ENCODE measurements at regions not wholly inside any gene's neighbourhood (a gene's known extent, or its start where the extent isn't known, plus 50 kb on each side); places are given as distances from the start of the nearest gene placed in this dataset.
A peak's percentile ranks its signal among the peaks of the same experiment; 100 is the strongest.

- DNase-seq (ENCODE audit: low read depth, low spot score), result peak; percentile 34
- Histone ChIP-seq H3K27ac (ENCODE audit: low read depth, low read length) (no peak overlapping the region), H3K9me3 (ENCODE audit: control insufficient read depth, insufficient read depth, low read length) (no peaks in the 10 kb centered on the region; the same call in 1 of the 2 replicates), H3K27me3 (ENCODE audit: control insufficient read depth, insufficient read depth, low read length) (no peaks in the 10 kb centered on the region), H3K4me3 (ENCODE audit: low read depth, low read length) (no peak overlapping the region)
- TF ChIP-seq, protein P1, sequence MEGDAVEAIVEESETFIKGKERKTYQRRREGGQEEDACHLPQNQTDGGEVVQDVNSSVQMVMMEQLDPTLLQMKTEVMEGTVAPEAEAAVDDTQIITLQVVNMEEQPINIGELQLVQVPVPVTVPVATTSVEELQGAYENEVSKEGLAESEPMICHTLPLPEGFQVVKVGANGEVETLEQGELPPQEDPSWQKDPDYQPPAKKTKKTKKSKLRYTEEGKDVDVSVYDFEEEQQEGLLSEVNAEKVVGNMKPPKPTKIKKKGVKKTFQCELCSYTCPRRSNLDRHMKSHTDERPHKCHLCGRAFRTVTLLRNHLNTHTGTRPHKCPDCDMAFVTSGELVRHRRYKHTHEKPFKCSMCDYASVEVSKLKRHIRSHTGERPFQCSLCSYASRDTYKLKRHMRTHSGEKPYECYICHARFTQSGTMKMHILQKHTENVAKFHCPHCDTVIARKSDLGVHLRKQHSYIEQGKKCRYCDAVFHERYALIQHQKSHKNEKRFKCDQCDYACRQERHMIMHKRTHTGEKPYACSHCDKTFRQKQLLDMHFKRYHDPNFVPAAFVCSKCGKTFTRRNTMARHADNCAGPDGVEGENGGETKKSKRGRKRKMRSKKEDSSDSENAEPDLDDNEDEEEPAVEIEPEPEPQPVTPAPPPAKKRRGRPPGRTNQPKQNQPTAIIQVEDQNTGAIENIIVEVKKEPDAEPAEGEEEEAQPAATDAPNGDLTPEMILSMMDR (IDR thresholded peaks at IDR 0.05; ENCODE audit: low read depth, low read length), result no peak
- POLR2A ChIA-PET, result no interaction called here
- CTCF ChIA-PET, result no interaction called here
Observed at GRCh38 chr12:84756961-84757360, 155.6 kb downstream of the SLC6A15 start.

DNA sequence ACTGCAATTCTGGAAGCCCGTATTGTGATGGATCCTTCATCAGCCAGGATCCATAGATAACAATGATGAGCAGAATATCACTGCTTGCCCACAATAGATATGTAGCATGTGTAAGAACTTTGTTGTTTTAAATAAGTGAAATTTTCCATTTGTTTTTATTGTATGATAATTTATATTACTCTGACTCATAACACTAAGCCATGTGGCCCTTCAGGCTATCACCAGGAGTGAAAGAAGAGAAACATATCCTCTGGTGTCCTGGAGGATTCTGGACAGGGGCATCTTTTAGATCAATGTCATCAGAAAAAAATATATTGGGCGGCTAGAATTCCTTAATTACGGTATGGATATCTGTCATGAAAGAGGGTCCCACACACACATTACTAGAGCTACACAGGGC is 167.5 kb downstream of the SLC6A15 start:
- TF ChIP-seq, protein P1 (IDR thresholded peaks at IDR 0.05; ENCODE audit: low read depth, low read length), result no peak
- POLR2A ChIA-PET, result no interaction called here

GRCh38 chr12:84741692-84742091 is 170.9 kb downstream of the SLC6A15 start:
- Histone ChIP-seq H3K27me3 (ENCODE audit: control insufficient read depth, insufficient read depth, low read length) (no peaks in the 10 kb centered on the region), H3K4me3 (ENCODE audit: low read depth, low read length) (no peak overlapping the region), H3K27ac (ENCODE audit: low read depth, low read length) (no peak overlapping the region), H3K9me3 (ENCODE audit: control insufficient read depth, insufficient read depth, low read length) (no peaks in the 10 kb centered on the region)
- DNase-seq (ENCODE audit: low read depth, low spot score), result no peak
- ChIA-PET CTCF (no interaction called here), POLR2A (no interaction called here)
- TF ChIP-seq, protein P1 (IDR thresholded peaks at IDR 0.05; ENCODE audit: low read depth, low read length), result no peak

More for the DNA sequence above, 167.5 kb downstream of the SLC6A15 start:
- Histone ChIP-seq H3K4me3 (ENCODE audit: low read depth, low read length) (no peak overlapping the region), H3K27me3 (ENCODE audit: control insufficient read depth, insufficient read depth, low read length) (no peaks in the 10 kb centered on the region), H3K9me3 (ENCODE audit: control insufficient read depth, insufficient read depth, low read length) (no peaks in the 10 kb centered on the region), H3K27ac (ENCODE audit: low read depth, low read length) (no peak overlapping the region)
- DNase-seq (ENCODE audit: low read depth, low spot score), result no peak
- CTCF ChIA-PET, result no interaction called here

- Histone ChIP-seq H3K4me3 (ENCODE audit: low read depth, low read length) (no peak overlapping the region), H3K27me3 (ENCODE audit: control insufficient read depth, insufficient read depth, low read length) (no peaks in the 10 kb centered on the region), H3K27ac (ENCODE audit: low read depth, low read length) (no peak overlapping the region), H3K9me3 (ENCODE audit: control insufficient read depth, insufficient read depth, low read length) (no peaks in the 10 kb centered on the region)
- ChIA-PET CTCF (no interaction called here), POLR2A (no interaction called here)
- no peak for DNase-seq (ENCODE audit: low read depth, low spot score)
- TF ChIP-seq, protein P1 (IDR thresholded peaks at IDR 0.05; ENCODE audit: low read depth, low read length), result no peak
Observed at GRCh38 chr12:84741031-84741430, 171.6 kb downstream of the SLC6A15 start.

- POLR2A ChIA-PET, result no interaction called here
- no peak for DNase-seq (ENCODE audit: low read depth, low spot score)
- H3K27ac ChIP-seq (ENCODE audit: low read depth, low read length), result no peak overlapping the region
- H3K4me3 ChIP-seq (ENCODE audit: low read depth, low read length), result no peak overlapping the region
- H3K9me3 ChIP-seq (ENCODE audit: control insufficient read depth, insufficient read depth, low read length), result no peaks in the 10 kb centered on the region
- TF ChIP-seq, protein P1 (IDR thresholded peaks at IDR 0.05; ENCODE audit: low read depth, low read length), result no peak
- H3K27me3 ChIP-seq (ENCODE audit: control insufficient read depth, insufficient read depth, low read length), result no peaks in the 10 kb centered on the region
- CTCF ChIA-PET, result no interaction called here
Observed at GRCh38 chr12:84740602-84741001, 172.0 kb downstream of the SLC6A15 start.

Measured in AG04450 (cell line).